KG1 (cell line): ENCODE measurements at regions not wholly inside any gene's neighbourhood (a gene's known extent, or its start where the extent isn't known, plus 50 kb on each side); places are given as distances from the start of the nearest gene placed in this dataset.
"Not testable (repeated sequence)": the region's sequence is repeated elsewhere in the genome, so short reads cannot be mapped to it uniquely, and the experiment has no call there.

Source experiments
- DNase-seq: peaks from one replicate; lab custom pipeline; 2025; lab: John Stamatoyannopoulos, UW

DNA sequence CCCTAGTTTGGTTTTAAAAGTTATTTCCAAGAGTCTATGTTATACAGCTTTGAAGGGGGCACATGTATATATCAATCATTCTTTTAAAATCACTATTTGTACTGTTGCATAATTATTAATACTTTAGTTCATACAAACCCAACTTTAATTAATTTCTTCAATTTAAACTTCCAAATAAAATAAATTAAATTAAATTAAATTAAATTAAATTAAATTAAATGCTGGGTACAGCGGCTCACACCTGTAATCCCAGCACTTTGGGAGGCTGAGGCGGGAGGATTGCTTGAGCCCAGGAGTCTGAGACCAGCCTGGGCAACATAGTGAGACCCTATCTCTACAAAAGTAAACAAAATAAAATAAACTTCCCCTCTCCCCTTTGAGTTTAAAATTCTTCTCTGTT lies 98.9 kb upstream of the MYO10 start:
- not testable (repeated sequence) for DNase-seq

DNA sequence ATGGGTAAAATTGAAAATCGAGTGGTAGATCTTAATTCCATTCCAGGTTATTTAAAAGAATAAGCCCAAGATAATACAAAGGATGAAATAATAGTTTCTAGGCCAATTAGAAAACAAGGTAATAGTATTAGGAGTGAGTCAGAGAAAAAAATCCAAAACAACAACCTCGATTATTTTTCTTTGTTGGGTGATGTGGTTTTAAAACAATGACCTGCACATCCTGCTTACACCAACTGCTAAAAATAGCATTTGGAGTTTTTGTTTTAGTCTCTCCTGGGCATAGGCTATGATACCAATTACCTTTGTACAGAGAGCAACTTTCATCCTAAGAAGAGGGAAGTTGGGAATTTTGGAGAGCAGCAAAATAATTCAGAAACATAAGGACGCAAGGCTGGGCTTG lies 101.7 kb upstream of the MYO10 start:
- no peak for DNase-seq

DNA sequence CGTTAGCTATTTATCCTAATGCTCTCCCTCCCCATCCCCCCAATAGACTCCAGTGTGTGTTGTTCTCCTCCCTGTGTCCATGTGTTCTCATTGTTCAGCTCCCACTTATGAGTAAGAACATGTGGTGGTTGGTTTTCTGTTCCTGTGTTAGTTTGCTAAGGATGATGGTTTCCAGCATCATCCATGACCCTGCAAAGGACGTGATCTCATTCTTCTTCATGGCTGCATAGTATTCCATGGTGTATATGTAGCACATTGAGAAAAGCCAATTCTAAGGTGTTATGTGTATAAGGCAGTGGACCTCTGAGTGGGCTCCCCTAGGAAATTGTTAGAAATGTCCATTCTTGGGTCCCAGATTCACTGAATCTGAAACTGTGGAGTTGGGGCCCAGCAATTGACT lies 103.1 kb upstream of the MYO10 start:
- DNase-seq, result no peak

GRCh38 chr5:17042041-17042440 lies 106.0 kb upstream of the MYO10 start:
- DNase-seq, result no peak

- DNase-seq, result no peak
Measured at GRCh38 chr5:17046320-17046719, 110.2 kb upstream of the MYO10 start.

DNA sequence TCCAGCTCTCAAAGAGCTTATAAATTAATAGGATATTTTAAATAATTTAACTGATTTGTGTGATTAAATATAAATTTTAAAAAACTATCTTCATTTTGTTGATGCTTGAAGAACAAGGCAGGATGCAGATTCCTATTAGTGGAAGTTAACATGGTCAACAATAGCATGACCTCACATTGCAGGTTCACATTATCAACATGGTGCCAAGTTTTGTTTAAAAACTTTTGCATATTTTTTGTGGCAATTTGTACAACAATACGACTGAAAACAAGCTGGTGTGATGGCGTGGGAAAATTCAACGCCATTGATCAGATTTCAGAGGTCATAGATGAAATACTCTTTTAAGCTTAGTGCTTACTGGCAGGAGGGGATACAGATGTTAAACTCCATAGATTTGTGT lies 114.1 kb upstream of the MYO10 start:
- DNase-seq, result no peak

GRCh38 chr5:17054911-17055310 lies 118.8 kb upstream of the MYO10 start:
- DNase-seq, result no peak

- DNase-seq, result no peak
Measured at GRCh38 chr5:17056141-17056631, 120.1 kb upstream of the MYO10 start.

GRCh38 chr5:17058438-17058837 lies 122.3 kb upstream of the MYO10 start:
- DNase-seq, result no peak

GRCh38 chr5:17061973-17062470 lies 125.9 kb upstream of the MYO10 start:
- no peak for DNase-seq

- not testable (repeated sequence) for DNase-seq
Measured at GRCh38 chr5:17062741-17063140, 126.7 kb upstream of the MYO10 start.

GRCh38 chr5:17064241-17064640 lies 128.2 kb upstream of the MYO10 start:
- DNase-seq, result no peak

- no peak for DNase-seq
Measured at GRCh38 chr5:17065458-17065857, 129.4 kb upstream of the MYO10 start.

- not testable (repeated sequence) for DNase-seq
Measured at GRCh38 chr5:17066026-17066425, 129.9 kb upstream of the MYO10 start.

DNA sequence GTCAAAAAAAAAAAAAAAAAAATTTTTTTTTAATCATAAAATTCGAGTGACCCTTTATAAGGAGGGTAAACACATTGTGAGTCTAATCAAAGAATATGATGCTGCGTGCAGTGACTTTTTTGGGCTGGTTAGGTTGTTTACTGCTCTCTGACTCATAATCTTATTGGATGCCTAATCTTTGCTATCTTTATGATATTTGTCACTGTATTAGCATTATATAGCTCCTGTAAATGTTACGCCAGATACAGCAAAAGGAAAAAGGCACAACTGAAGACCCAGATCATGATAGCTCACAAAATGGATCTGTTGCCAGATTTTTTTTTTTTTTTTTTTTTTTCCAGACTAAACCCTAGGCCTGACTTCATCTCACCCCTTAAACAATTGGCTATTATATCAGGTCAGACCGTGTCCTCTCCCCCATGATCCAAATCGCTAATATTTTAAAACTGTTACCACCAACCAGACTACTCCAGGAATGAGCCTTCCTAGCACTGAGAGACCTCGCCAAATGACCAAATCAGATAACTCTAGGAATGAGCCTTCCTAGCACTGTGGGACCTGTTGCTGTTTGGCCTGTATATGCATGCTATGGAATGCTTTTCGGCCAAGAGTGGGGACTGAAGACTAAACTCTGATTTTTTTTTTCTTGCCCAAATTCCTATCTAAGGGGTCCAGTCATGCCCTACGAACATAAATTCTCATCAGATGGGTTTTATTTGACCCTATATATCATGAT lies 131.7 kb upstream of the MYO10 start:
- DNase-seq, result no peak

DNA sequence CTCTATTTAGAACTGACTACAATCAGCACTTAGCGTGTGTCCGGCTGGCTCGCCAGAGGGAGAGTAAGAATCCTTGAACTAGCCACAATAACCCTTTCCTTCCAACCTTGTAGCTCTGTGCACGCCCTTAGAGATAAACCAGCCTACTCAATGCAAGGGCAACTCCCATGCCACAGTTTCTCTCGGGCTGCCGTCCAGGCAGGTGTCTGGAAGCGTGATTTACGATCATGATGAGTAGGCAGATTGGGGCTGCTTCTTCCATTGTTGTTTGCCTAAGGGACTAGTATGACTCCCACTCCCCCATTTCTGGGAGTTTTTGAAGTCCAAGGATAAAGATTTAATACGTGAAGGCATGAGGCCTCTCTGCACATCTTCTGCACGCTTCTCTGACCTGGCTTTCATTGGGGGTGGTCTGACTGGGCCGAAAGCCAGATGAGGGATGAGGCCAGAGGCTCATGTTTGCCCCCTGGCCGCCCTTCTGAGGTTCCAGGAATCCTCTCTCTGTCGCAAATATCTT lies 134.0 kb upstream of the MYO10 start:
- no peak for DNase-seq

GRCh38 chr5:17070647-17071046 lies 134.6 kb upstream of the MYO10 start:
- no peak for DNase-seq

DNA sequence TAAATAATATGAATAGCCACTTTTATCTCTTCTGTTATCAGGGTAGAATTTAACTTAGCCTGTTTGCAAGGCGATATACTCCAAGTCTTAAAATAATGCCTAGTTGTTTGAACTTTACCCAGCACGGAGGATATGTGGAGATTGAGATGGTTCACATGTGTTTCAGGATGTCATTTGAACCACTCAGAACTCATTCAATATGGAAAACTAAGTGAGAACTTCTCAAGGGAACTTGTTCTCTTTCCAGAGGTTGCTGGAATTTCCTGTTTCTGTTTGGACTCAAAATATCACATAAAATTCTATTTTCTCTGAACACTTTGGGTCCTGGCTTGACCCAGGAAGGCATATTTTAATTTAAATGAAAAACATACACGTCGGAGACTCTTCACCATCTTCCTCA lies 139.1 kb upstream of the MYO10 start:
- DNase-seq, result no peak

DNA sequence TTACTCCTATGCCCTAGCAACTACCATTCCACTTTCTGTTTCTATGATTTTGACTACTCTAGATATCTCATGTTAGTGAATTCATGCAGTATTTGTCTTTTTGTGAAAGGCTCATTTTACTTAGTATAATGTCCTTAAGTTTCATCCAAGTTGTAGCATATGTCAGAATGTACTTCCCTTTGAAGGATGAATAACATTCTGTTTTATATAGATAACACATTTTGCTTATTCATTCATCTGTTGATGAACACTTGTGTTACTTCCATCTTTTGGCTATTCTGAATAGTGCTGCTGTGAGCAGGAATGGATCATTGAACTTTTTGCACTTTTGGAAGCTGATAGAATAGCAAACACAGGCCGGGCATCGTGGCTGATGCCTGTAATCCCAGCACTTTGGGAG lies 140.2 kb upstream of the MYO10 start:
- DNase-seq, result no peak

GRCh38 chr5:17077440-17078233 lies 139.8 kb upstream of the BASP1 start:
- DNase-seq, result no peak

- DNase-seq, result no peak
Measured at GRCh38 chr5:17079562-17079961, 137.9 kb upstream of the BASP1 start.

DNA sequence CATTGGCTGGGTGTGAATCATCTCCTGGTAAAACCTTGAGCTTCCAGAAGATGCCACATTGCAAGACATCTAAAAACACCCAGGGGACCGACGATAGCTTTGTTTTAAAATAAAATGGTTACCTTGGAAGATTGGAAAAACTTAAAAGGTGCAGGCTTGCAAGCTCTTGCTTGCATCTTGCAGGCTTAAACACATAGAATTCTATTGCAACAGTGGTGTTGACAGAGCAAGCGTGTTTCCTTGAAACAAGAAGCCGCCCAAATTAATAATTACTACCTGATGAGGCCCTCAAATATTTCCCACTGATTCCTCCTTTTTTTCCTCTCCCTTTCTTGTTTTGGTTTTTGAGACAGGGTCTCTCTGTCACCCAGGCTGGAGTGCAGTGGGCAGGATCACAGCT lies 137.1 kb upstream of the BASP1 start:
- DNase-seq, result no peak

DNA sequence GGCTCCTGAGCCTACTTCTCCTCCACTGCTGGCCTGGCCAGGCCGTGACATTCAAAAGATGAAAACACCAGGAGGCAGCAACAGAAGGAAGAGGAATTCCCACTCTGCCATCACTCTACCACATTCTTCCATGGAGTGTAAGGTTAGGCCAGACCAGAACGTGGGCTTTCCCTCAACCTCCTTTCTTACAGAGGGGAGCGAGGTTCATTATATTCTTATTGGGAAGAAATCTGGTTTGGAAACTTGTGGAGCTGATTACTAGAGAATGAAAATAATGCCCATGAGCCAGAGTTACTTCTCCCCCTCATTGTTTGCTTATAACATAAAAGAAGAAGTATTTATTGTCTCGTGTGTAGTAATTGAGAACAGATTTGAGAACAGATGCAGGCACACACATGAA lies 136.3 kb upstream of the BASP1 start:
- no peak for DNase-seq
